Loucy (cell line): ENCODE measurements at regions not wholly inside any gene's neighbourhood (a gene's known extent, or its start where the extent isn't known, plus 50 kb on each side); places are given as distances from the start of the nearest gene placed in this dataset.

Experiments
- H2AFZ ChIP-seq: fragments of 200-600 bp; sonication (generic); 2 replicates; pipeline ENCODE4 v1.6.0; 2016; ENCODE audit warnings: antibody characterized with exemption, mild to moderate bottlenecking, low read length, moderate library complexity
- H3F3A ChIP-seq: fragments of 200-600 bp; 2 replicates; pipeline ENCODE4 v1.6.0; 2016; ENCODE audit warnings: antibody characterized with exemption, low read depth, mild to moderate bottlenecking
- H3K27me3 ChIP-seq: fragments of 200-600 bp; sonication (generic); 2 replicates; pipeline ENCODE4 v1.6.1; 2014; ENCODE audit warnings: low read length, mild to moderate bottlenecking; ENCODE audit not compliant: insufficient read depth, poor library complexity, severe bottlenecking
- H3K36me3 ChIP-seq: fragments of 200-600 bp; sonication (generic); 2 replicates; pipeline ENCODE4 v1.6.1; 2016; ENCODE audit warnings: low read length; ENCODE audit not compliant: insufficient read depth
- H3K4me1 ChIP-seq: fragments of 200-600 bp; sonication (generic); 2 replicates; pipeline ENCODE4 v1.5.1; 2014; ENCODE audit warnings: low read length, mild to moderate bottlenecking; ENCODE audit not compliant: insufficient read depth, poor library complexity, severe bottlenecking
- H3K4me2 ChIP-seq: fragments of 200-600 bp; sonication (generic); 2 replicates; pipeline ENCODE4 v1.6.0; 2014; ENCODE audit warnings: antibody characterized with exemption, low read length, low read depth, mild to moderate bottlenecking; ENCODE audit not compliant: poor library complexity, severe bottlenecking
- H3K4me3 ChIP-seq: fragments of 200-600 bp; sonication (generic); 2 replicates; pipeline ENCODE4 v1.5.1; 2014; ENCODE audit warnings: low read length, mild to moderate bottlenecking, mixed read lengths; ENCODE audit not compliant: poor library complexity, severe bottlenecking
- H3K79me2 ChIP-seq: fragments of 200-600 bp; sonication (generic); 2 replicates; pipeline ENCODE4 v1.6.1; 2014; ENCODE audit warnings: low read length; ENCODE audit not compliant: insufficient read depth
- H3K9ac ChIP-seq: fragments of 200-600 bp; sonication (generic); 2 replicates; pipeline ENCODE4 v1.6.0; 2014; ENCODE audit warnings: mild to moderate bottlenecking, low read depth, low read length, moderate library complexity; ENCODE audit not compliant: poor library complexity, severe bottlenecking
- H3K9me2 ChIP-seq: fragments of 200-600 bp; sonication (generic); replicated peaks from 2 replicates; pipeline ENCODE4 v1.6.1; 2016; ENCODE audit warnings: low read depth, low read length, mixed read lengths
- H3K9me3 ChIP-seq: fragments of 200-600 bp; sonication (generic); 2 replicates; pipeline ENCODE4 v1.6.1; 2014; ENCODE audit warnings: mild to moderate bottlenecking, antibody characterized with exemption, low read length, low read depth; ENCODE audit not compliant: insufficient read depth
- H4K20me1 ChIP-seq: fragments of 200-600 bp; sonication (generic); 2 replicates; pipeline ENCODE4 v1.6.0; 2014; ENCODE audit warnings: antibody characterized with exemption, low read length, mild to moderate bottlenecking; ENCODE audit not compliant: insufficient read depth, poor library complexity, severe bottlenecking
- CTCF ChIP-seq: fragments of 200-600 bp; sonication (generic); conservative IDR thresholded peaks from 2 replicates; pipeline ENCODE4 v1.5.1; 2014; ENCODE audit warnings: mild to moderate bottlenecking, antibody characterized with exemption, low read length
- EZH2phosphoT487 ChIP-seq: fragments of 200-600 bp; IDR thresholded peaks from 2 replicates; pipeline ENCODE4 v1.6.1; 2018; ENCODE audit warnings: antibody characterized with exemption, mild to moderate bottlenecking, moderate library complexity, borderline replicate concordance

GRCh38 chr14:40164083-40164482 lies 731.9 kb upstream of the FBXO33 start:
- H3K9ac ChIP-seq: no peak overlapping the region
- no peaks in the 10 kb centered on the region for H3K27me3 ChIP-seq
- no peak for TF ChIP-seq CTCF
- TF ChIP-seq EZH2phosphoT487: no peak
- no peaks in the 10 kb centered on the region for H3K4me1 ChIP-seq
- H2AFZ ChIP-seq: no peak overlapping the region
- no peak overlapping the region for H3K4me3 ChIP-seq
- H3K4me2 ChIP-seq: no peak overlapping the region
- H3K9me3 ChIP-seq: no peaks in the 10 kb centered on the region
- no peaks in the 10 kb centered on the region for H3K36me3 ChIP-seq
- no peaks in the 10 kb centered on the region for H3K9me2 ChIP-seq
- no peaks in the 10 kb centered on the region for H3F3A ChIP-seq
- H3K79me2 ChIP-seq: no peaks in the 10 kb centered on the region
- no peaks in the 10 kb centered on the region for H4K20me1 ChIP-seq

GRCh38 chr14:40139657-40140056 lies 707.4 kb upstream of the FBXO33 start:
- no peaks in the 10 kb centered on the region for H3K9me3 ChIP-seq

GRCh38 chr14:40133463-40133862 lies 701.2 kb upstream of the FBXO33 start:
- H3K9me3 ChIP-seq: no peaks in the 10 kb centered on the region
- no peaks in the 10 kb centered on the region for H3K79me2 ChIP-seq
- H4K20me1 ChIP-seq: no peaks in the 10 kb centered on the region
- no peaks in the 10 kb centered on the region for H3K9me2 ChIP-seq
- no peaks in the 10 kb centered on the region for H3F3A ChIP-seq
- no peaks in the 10 kb centered on the region for H3K27me3 ChIP-seq
- H3K9ac ChIP-seq: no peak overlapping the region
- no peak overlapping the region for H2AFZ ChIP-seq
- TF ChIP-seq CTCF (no peak), EZH2phosphoT487 (no peak)
- no peak overlapping the region for H3K4me2 ChIP-seq
- H3K4me1 ChIP-seq: no peaks in the 10 kb centered on the region
- H3K4me3 ChIP-seq: no peak overlapping the region
- no peaks in the 10 kb centered on the region for H3K36me3 ChIP-seq

More at GRCh38 chr14:40139657-40140056, 707.4 kb upstream of the FBXO33 start:
- Histone ChIP-seq H3F3A (no peaks in the 10 kb centered on the region), H2AFZ (no peak overlapping the region), H3K4me2 (no peak overlapping the region), H3K9ac (no peak overlapping the region), H3K27me3 (no peaks in the 10 kb centered on the region), H3K36me3 (no peaks in the 10 kb centered on the region), H3K79me2 (no peaks in the 10 kb centered on the region), H4K20me1 (no peaks in the 10 kb centered on the region), H3K9me2 (no peaks in the 10 kb centered on the region), H3K4me1 (no peaks in the 10 kb centered on the region), H3K4me3 (no peak overlapping the region)
- TF ChIP-seq CTCF (no peak), EZH2phosphoT487 (no peak)
